IMR-90 (cell line): ENCODE measurements at regions not wholly inside any gene's neighbourhood (a gene's known extent, or its start where the extent isn't known, plus 50 kb on each side); places are given as distances from the start of the nearest gene placed in this dataset.

Experiments
- ATAC-seq: fragments of 200-7000 bp; cut with Tn5 transposase; 2 replicates; pipeline ENCODE4 v1.9.1; 2020; ENCODE audit warnings: low read depth, mild to moderate bottlenecking, moderate library complexity
- BruUV-seq: library from RNA; stranded (reverse); fragments of 400-500 nt; replicated peaks from 2 replicates; lab custom pipeline; 2021; lab: Mats Ljungman, UMichigan
- CTCF ChIA-PET: fragments of 300-600 bp; formaldehyde crosslinking; extraction: SDS; loops from one replicate; lab custom pipeline; 2021; ENCODE audit warnings: antibody characterized with exemption; lab: Yijun Ruan, JAX
- POLR2A ChIA-PET: fragments of 300-600 bp; sonication (Branson Sonifier 250); formaldehyde crosslinking; loops from one replicate; lab custom pipeline; 2022; ENCODE audit warnings: antibody characterized with exemption; ENCODE audit not compliant: unreplicated experiment; lab: Charles Lee
- DNase-seq: peaks from one replicate; pipeline ENCODE4 v3.0.0; 2013
- H2AFZ ChIP-seq: replicated peaks from 2 replicates; pipeline ENCODE3; 2013; ENCODE audit warnings: low read length, mild to moderate bottlenecking; ENCODE audit not compliant: poor library complexity
- H2AK5ac ChIP-seq: 2 replicates; pipeline ENCODE4 v1.6.1; 2013; ENCODE audit warnings: low read depth, low read length, inconsistent platforms
- H2AK9ac ChIP-seq: replicated peaks from 2 replicates; pipeline ENCODE3; 2013; ENCODE audit warnings: mild to moderate bottlenecking, low read depth, low read length, moderate library complexity; ENCODE audit not compliant: poor library complexity
- H2BK120ac ChIP-seq: 2 replicates; pipeline ENCODE4 v1.6.1; 2013; ENCODE audit warnings: low read depth, low read length, inconsistent platforms
- H2BK15ac ChIP-seq: 3 replicates; pipeline ENCODE4 v1.6.1; 2013; ENCODE audit warnings: low read depth, low read length, inconsistent platforms
- H2BK20ac ChIP-seq: 2 replicates; pipeline ENCODE4 v1.6.1; 2013; ENCODE audit warnings: low read depth, mild to moderate bottlenecking, inconsistent platforms, low read length, moderate library complexity
- H2BK5ac ChIP-seq: 2 replicates; pipeline ENCODE4 v1.6.1; 2013; ENCODE audit warnings: mild to moderate bottlenecking, low read depth, low read length, inconsistent platforms; ENCODE audit not compliant: poor library complexity, severe bottlenecking
- H3K14ac ChIP-seq: replicated peaks from 2 replicates; pipeline ENCODE4 v1.6.1; 2013; ENCODE audit warnings: low read depth, low read length, inconsistent platforms
- H3K18ac ChIP-seq: 2 replicates; pipeline ENCODE4 v1.6.1; 2013; ENCODE audit warnings: low read depth, low read length, control low read depth
- H3K23ac ChIP-seq: 2 replicates; pipeline ENCODE4 v1.6.1; 2013; ENCODE audit warnings: low read depth, low read length, inconsistent platforms
- H3K27ac ChIP-seq: 2 replicates; pipeline ENCODE4 v1.5.1; 2013; ENCODE audit warnings: mild to moderate bottlenecking, control low read depth, low read length; ENCODE audit not compliant: insufficient read depth
- H3K27me3 ChIP-seq: 2 replicates; pipeline ENCODE4 v1.6.1; 2013; ENCODE audit warnings: low read length; ENCODE audit not compliant: control insufficient read depth, insufficient read depth
- H3K36me3 ChIP-seq: 2 replicates; pipeline ENCODE4 v1.6.1; 2013; ENCODE audit warnings: low read length, mixed read lengths; ENCODE audit not compliant: control insufficient read depth, insufficient read depth
- H3K4ac ChIP-seq: 2 replicates; pipeline ENCODE4 v1.6.1; 2013; ENCODE audit warnings: low read depth, low read length, inconsistent platforms
- H3K4me1 ChIP-seq: 2 replicates; pipeline ENCODE4 v1.6.1; 2013; ENCODE audit warnings: low read length, mixed read lengths; ENCODE audit not compliant: control insufficient read depth, insufficient read depth
- H3K4me2 ChIP-seq: 2 replicates; pipeline ENCODE4 v1.6.1; 2013; ENCODE audit warnings: low read depth, mild to moderate bottlenecking, control low read depth, low read length, moderate library complexity
- H3K4me3 ChIP-seq: 2 replicates; pipeline ENCODE4 v1.5.1; 2013; ENCODE audit warnings: low read depth, mild to moderate bottlenecking, control low read depth, low read length, moderate library complexity; ENCODE audit not compliant: insufficient read depth
- H3K56ac ChIP-seq: 2 replicates; pipeline ENCODE4 v1.6.1; 2013; ENCODE audit warnings: low read length, inconsistent platforms; ENCODE audit not compliant: insufficient read depth; ENCODE audit errors: extremely low read depth
- H3K79me1 ChIP-seq, 2 experiments: 2 replicates each; pipeline ENCODE4 v1.6.1; 2013; ENCODE audit warnings: low read length in 2 of 2, inconsistent platforms in 1 of 2, low read depth in 1 of 2
- H3K9ac ChIP-seq: 2 replicates; pipeline ENCODE4 v1.6.1; 2013; ENCODE audit warnings: low read depth, low read length, control low read depth
- H3K9me1 ChIP-seq: 2 replicates; pipeline ENCODE4 v1.6.1; 2013; ENCODE audit warnings: low read length, inconsistent platforms; ENCODE audit not compliant: insufficient read depth
- H3K9me3 ChIP-seq: 2 replicates; pipeline ENCODE4 v1.6.1; 2013; ENCODE audit warnings: low read length; ENCODE audit not compliant: control insufficient read depth, insufficient read depth
- H4K20me1 ChIP-seq: 2 replicates; pipeline ENCODE4 v1.6.1; 2013; ENCODE audit warnings: low read length, inconsistent platforms; ENCODE audit not compliant: insufficient read depth
- H4K5ac ChIP-seq: 2 replicates; pipeline ENCODE4 v1.6.1; 2013; ENCODE audit warnings: mild to moderate bottlenecking, low read depth, low read length, control low read depth
- H4K8ac ChIP-seq, 2 experiments: 2 replicates each; pipeline ENCODE4 v1.6.1; 2013; ENCODE audit warnings: low read depth in 2 of 2, low read length in 2 of 2, control low read depth in 1 of 2, inconsistent platforms in 1 of 2
- H4K91ac ChIP-seq: 2 replicates; pipeline ENCODE4 v1.6.1; 2013; ENCODE audit warnings: low read depth, low read length, inconsistent platforms; ENCODE audit not compliant: insufficient read depth
- CEBPB ChIP-seq: IDR thresholded peaks from 2 replicates; pipeline ENCODE4 v1.6.1; 2012; ENCODE audit warnings: low read depth, low read length, improper control_type of control experiment
- CHD1 ChIP-seq: IDR thresholded peaks from 2 replicates; pipeline ENCODE4 v1.6.1; 2012; ENCODE audit warnings: low read depth, low read length, improper control_type of control experiment
- MAZ ChIP-seq: IDR thresholded peaks from 2 replicates; pipeline ENCODE4 v1.6.1; 2012; ENCODE audit warnings: low read depth, mild to moderate bottlenecking, low read length, improper control_type of control experiment, moderate library complexity, borderline replicate concordance
- NFE2L2 ChIP-seq: fragments of 150-350 bp; IDR thresholded peaks from 2 replicates; pipeline ENCODE4 v1.6.1; 2016; ENCODE audit warnings: low read depth, mild to moderate bottlenecking, low read length
- RCOR1 ChIP-seq: IDR thresholded peaks from 2 replicates; pipeline ENCODE4 v1.6.1; 2012; ENCODE audit warnings: mild to moderate bottlenecking, low read length, improper control_type of control experiment; ENCODE audit not compliant: insufficient replicate concordance
- whole genome bisulfite sequencing, 2 experiments: methylation state at CpG; one replicate each; pipeline versions ENCODE4 v1.1.5 to v1.1.7; 2013; ENCODE audit warnings: missing lambda C conversion rate in 2 of 2; ENCODE audit not compliant: insufficient read length in 1 of 2; ENCODE audit errors: extremely low coverage in 2 of 2; 5-methylcytosine and 5-hydroxymethylcytosine counted together
- dilution Hi-C: fragments of 300-500 bp; cut with HindIII; formaldehyde crosslinking; loops from one replicate; pipeline ENCODE4 v1.14.3; 2018; ENCODE audit warnings: low sequenced_read_pairs; ENCODE audit not compliant: unreplicated experiment
- in situ Hi-C: fragments of 300-500 bp; cut with MboI; formaldehyde crosslinking; loops from 3 replicates; pipeline ENCODE4 v1.14.3; 2019; ENCODE audit warnings: low sequenced_read_pairs, inconsistent platforms, mixed read lengths
- intact Hi-C: fragments of 100-400 bp; cut with micrococcal nuclease; formaldehyde crosslinking; loops from 2 replicates; pipeline ENCODE4 v1.10.0; 2022
- TF ChIP-seq, protein P1 (sequence below): conservative IDR thresholded peaks from 2 replicates; pipeline ENCODE4 v1.5.1; 2012; ENCODE audit warnings: mild to moderate bottlenecking, low read depth, low read length, improper control_type of control experiment

DNA sequence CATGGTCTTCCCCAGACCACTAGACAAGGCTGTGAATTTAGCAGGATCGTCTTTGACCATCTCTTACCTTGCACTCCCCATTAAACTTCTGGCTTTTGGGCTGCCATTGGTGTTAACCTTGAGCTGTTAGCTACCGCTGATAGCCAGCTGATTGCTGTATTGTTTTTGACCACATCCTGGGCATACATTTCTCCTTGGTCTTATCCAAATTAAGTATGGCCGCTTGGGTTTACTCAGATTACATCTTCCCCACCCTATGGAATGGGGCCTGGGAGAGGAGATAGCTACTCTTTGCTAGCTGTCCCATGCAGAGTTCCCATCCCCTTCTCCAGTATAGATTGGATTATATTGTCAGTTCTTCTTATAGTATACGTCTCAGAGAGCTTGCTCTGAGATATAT, 270.4 kb upstream of the ELAC2 start:
- no peaks in the 10 kb centered on the region for H3K4me1 ChIP-seq
- no peak overlapping the region for H3K18ac ChIP-seq
- no peak overlapping the region for H3K27ac ChIP-seq
- TF ChIP-seq, protein P1, sequence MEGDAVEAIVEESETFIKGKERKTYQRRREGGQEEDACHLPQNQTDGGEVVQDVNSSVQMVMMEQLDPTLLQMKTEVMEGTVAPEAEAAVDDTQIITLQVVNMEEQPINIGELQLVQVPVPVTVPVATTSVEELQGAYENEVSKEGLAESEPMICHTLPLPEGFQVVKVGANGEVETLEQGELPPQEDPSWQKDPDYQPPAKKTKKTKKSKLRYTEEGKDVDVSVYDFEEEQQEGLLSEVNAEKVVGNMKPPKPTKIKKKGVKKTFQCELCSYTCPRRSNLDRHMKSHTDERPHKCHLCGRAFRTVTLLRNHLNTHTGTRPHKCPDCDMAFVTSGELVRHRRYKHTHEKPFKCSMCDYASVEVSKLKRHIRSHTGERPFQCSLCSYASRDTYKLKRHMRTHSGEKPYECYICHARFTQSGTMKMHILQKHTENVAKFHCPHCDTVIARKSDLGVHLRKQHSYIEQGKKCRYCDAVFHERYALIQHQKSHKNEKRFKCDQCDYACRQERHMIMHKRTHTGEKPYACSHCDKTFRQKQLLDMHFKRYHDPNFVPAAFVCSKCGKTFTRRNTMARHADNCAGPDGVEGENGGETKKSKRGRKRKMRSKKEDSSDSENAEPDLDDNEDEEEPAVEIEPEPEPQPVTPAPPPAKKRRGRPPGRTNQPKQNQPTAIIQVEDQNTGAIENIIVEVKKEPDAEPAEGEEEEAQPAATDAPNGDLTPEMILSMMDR, result no peak
- no peak for TF ChIP-seq RCOR1
- TF ChIP-seq CEBPB, result no peak
- TF ChIP-seq NFE2L2, result no peak
- no peak for TF ChIP-seq MAZ
- TF ChIP-seq CHD1, result no peak
- H3K79me1 ChIP-seq, result no peaks in the 10 kb centered on the region
- no peak overlapping the region for H2BK15ac ChIP-seq
- H2BK120ac ChIP-seq, result no peak overlapping the region
- H3K36me3 ChIP-seq, result no peaks in the 10 kb centered on the region
- in situ Hi-C loops (no loop called here), dilution Hi-C loops (no loop called here), intact Hi-C loops (no loop called here)
- no peak overlapping the region for H2BK20ac ChIP-seq
- H3K23ac ChIP-seq, result no peak overlapping the region
- no peaks in the 10 kb centered on the region for H3K9me1 ChIP-seq
- no peak overlapping the region for H3K14ac ChIP-seq
- no peak overlapping the region for H3K4me2 ChIP-seq
- no peak overlapping the region for H2AK9ac ChIP-seq
- no peak overlapping the region for H3K56ac ChIP-seq
- no peak overlapping the region for H4K5ac ChIP-seq
- whole genome bisulfite sequencing, 2 experiments, result no CpG with 5 or more reads among the region's 4 CpGs
- no peak overlapping the region for H4K91ac ChIP-seq
- no peak overlapping the region for H3K4ac ChIP-seq
- H3K9me3 ChIP-seq, result no peaks in the 10 kb centered on the region
- ATAC-seq (no peak), DNase-seq (no peak)
- no peaks in the 10 kb centered on the region for H3K27me3 ChIP-seq
- no peak overlapping the region for H2AK5ac ChIP-seq
- no TSS peak for BruUV-seq
- no peak overlapping the region for H2BK5ac ChIP-seq
- ChIA-PET POLR2A (interaction anchor here (0.6 kb wide), 1 partner anchor 30 kb away, joined by 6 read pairs; no protein-coding TSS in a partner anchor), CTCF (no interaction called here)
- H4K20me1 ChIP-seq, result no peaks in the 10 kb centered on the region
- no peak overlapping the region for H2AFZ ChIP-seq
- H3K4me3 ChIP-seq, result no peak overlapping the region
- H4K8ac ChIP-seq, result no peak overlapping the region
- no peak overlapping the region for H3K9ac ChIP-seq
